Cardiac fibroblast (primary cell): ENCODE measurements at regions not wholly inside any gene's neighbourhood (a gene's known extent, or its start where the extent isn't known, plus 50 kb on each side); places are given as distances from the start of the nearest gene placed in this dataset.
A peak's percentile ranks its signal among the peaks of the same experiment; 100 is the strongest.
"Not testable (repeated sequence)": the region's sequence is repeated elsewhere in the genome, so short reads cannot be mapped to it uniquely, and the experiment has no call there.

Experiments
- DNase-seq, 2 donors: peaks; one replicate each; pipeline versions ENCODE4 v3.0.0 to v3.0.0-alpha.2; 2010; ENCODE audit warnings: low read depth in 2 of 2
- H3K4me3 ChIP-seq, 2 donors: replicated peaks in 1 of 2; 1 replicate in 1 of 2; 2 replicates in 1 of 2; pipeline ENCODE4 v1.5.1; 2011; ENCODE audit warnings: low read depth in 2 of 2, low read length in 2 of 2, mild to moderate bottlenecking in 2 of 2, moderate library complexity in 1 of 2
- CTCF ChIP-seq: IDR thresholded peaks from one replicate; pipeline ENCODE4 v1.5.1; 2011; ENCODE audit warnings: low read depth, mild to moderate bottlenecking, low read length, inconsistent platforms

- DNase-seq = no peak
- H3K4me3 ChIP-seq = no peak overlapping the region
- TF ChIP-seq CTCF = no peak
Measured at GRCh38 chr2:114123925-114124324, 234.0 kb downstream of the ACTR3 start.

GRCh38 chr2:114127372-114127771 is 237.5 kb downstream of the ACTR3 start:
- no peak for TF ChIP-seq CTCF
- H3K4me3 ChIP-seq = no peak overlapping the region
- DNase-seq = peak in 1 of 2 donors; percentile 36

- DNase-seq = no peak
- no peak for TF ChIP-seq CTCF
- H3K4me3 ChIP-seq = no peak overlapping the region
Measured at GRCh38 chr2:114128263-114128662, 238.4 kb downstream of the ACTR3 start.

GRCh38 chr2:114128725-114129124 is 238.8 kb downstream of the ACTR3 start:
- TF ChIP-seq CTCF = no peak
- no peak for DNase-seq
- no peak overlapping the region for H3K4me3 ChIP-seq

GRCh38 chr2:114132050-114132449 is 242.2 kb downstream of the ACTR3 start:
- H3K4me3 ChIP-seq, DNase-seq: not testable (repeated sequence)

GRCh38 chr2:114134146-114134545 is 244.3 kb downstream of the ACTR3 start:
- H3K4me3 ChIP-seq = no peak overlapping the region
- TF ChIP-seq CTCF = no peak

GRCh38 chr2:114139542-114139941 is 249.7 kb downstream of the ACTR3 start:
- TF ChIP-seq CTCF = no peak
- no peak for DNase-seq
- H3K4me3 ChIP-seq = no peak overlapping the region

More at GRCh38 chr2:114134146-114134545, 244.3 kb downstream of the ACTR3 start:
- no peak for DNase-seq
